ENCODE measurements at regions not wholly inside any gene's neighbourhood (a gene's known extent, or its start where the extent isn't known, plus 50 kb on each side); places are given as distances from the start of the nearest gene placed in this dataset.
"Not testable (repeated sequence)": the region's sequence is repeated elsewhere in the genome, so short reads cannot be mapped to it uniquely, and the experiment has no call there.

- Histone ChIP-seq H3K4me1 (ENCODE audit: control insufficient read depth in 1 of 2, insufficient read depth in 2 of 2, low read length in 2 of 2) (no peaks in the 10 kb centered on the region), H3K27me3 (ENCODE audit: low read depth, low read length) (no peaks in the 10 kb centered on the region), H3K4me3 (ENCODE audit: low read depth in 1 of 2, low read length in 2 of 2) (no peak overlapping the region), H3K36me3 (ENCODE audit: control insufficient read depth in 1 of 2, insufficient read depth in 2 of 2, low read length in 2 of 2) (no peaks in the 10 kb centered on the region), H3K27ac (ENCODE audit: low read length) (no peak overlapping the region), H3K9me3 (ENCODE audit: control insufficient read depth in 1 of 2, low read length in 2 of 2) (no peaks in the 10 kb centered on the region)
Measured at GRCh38 chr11:80930038-80930437, 1489.2 kb upstream of the TENM4 start.

- Histone ChIP-seq H3K4me1 (ENCODE audit: control insufficient read depth in 1 of 2, insufficient read depth in 2 of 2, low read length in 2 of 2) (no peaks in the 10 kb centered on the region), H3K9me3 (ENCODE audit: control insufficient read depth in 1 of 2, low read length in 2 of 2) (no peaks in the 10 kb centered on the region), H3K27ac (ENCODE audit: low read length) (no peak overlapping the region), H3K4me3 (ENCODE audit: low read depth in 1 of 2, low read length in 2 of 2) (no peak overlapping the region), H3K36me3 (ENCODE audit: control insufficient read depth in 1 of 2, insufficient read depth in 2 of 2, low read length in 2 of 2) (no peaks in the 10 kb centered on the region), H3K27me3 (ENCODE audit: low read depth, low read length) (no peaks in the 10 kb centered on the region)
Measured at GRCh38 chr11:80929031-80929805, 1488.4 kb upstream of the TENM4 start.

- Histone ChIP-seq H3K9me3 (ENCODE audit: control insufficient read depth in 1 of 2, low read length in 2 of 2) (no peaks in the 10 kb centered on the region), H3K4me3 (ENCODE audit: low read depth in 1 of 2, low read length in 2 of 2) (no peak overlapping the region), H3K4me1 (ENCODE audit: control insufficient read depth in 1 of 2, insufficient read depth in 2 of 2, low read length in 2 of 2) (no peaks in the 10 kb centered on the region), H3K27me3 (ENCODE audit: low read depth, low read length) (no peaks in the 10 kb centered on the region), H3K27ac (ENCODE audit: low read length) (no peak overlapping the region), H3K36me3 (ENCODE audit: control insufficient read depth in 1 of 2, insufficient read depth in 2 of 2, low read length in 2 of 2) (no peaks in the 10 kb centered on the region)
Measured at GRCh38 chr11:80925321-80925720, 1484.5 kb upstream of the TENM4 start.

- H3K4me1 ChIP-seq (ENCODE audit: control insufficient read depth in 1 of 2, insufficient read depth in 2 of 2, low read length in 2 of 2); H3K36me3 ChIP-seq (ENCODE audit: control insufficient read depth in 1 of 2, insufficient read depth in 2 of 2, low read length in 2 of 2); H3K9me3 ChIP-seq (ENCODE audit: control insufficient read depth in 1 of 2, low read length in 2 of 2); H3K27me3 ChIP-seq (ENCODE audit: low read depth, low read length); H3K27ac ChIP-seq (ENCODE audit: low read length); H3K4me3 ChIP-seq (ENCODE audit: low read depth in 1 of 2, low read length in 2 of 2): not testable (repeated sequence)
Measured at GRCh38 chr11:80921310-80921709, 1480.5 kb upstream of the TENM4 start.

GRCh38 chr11:80916173-80916798, 1475.5 kb upstream of the TENM4 start:
- no peak overlapping the region for H3K27ac ChIP-seq (ENCODE audit: low read length)
- no peaks in the 10 kb centered on the region for H3K27me3 ChIP-seq (ENCODE audit: low read depth, low read length)
- H3K4me1 ChIP-seq (ENCODE audit: control insufficient read depth in 1 of 2, insufficient read depth in 2 of 2, low read length in 2 of 2): no peaks in the 10 kb centered on the region
- H3K9me3 ChIP-seq (ENCODE audit: control insufficient read depth in 1 of 2, low read length in 2 of 2): no peaks in the 10 kb centered on the region
- no peaks in the 10 kb centered on the region for H3K36me3 ChIP-seq (ENCODE audit: control insufficient read depth in 1 of 2, insufficient read depth in 2 of 2, low read length in 2 of 2)
- H3K4me3 ChIP-seq (ENCODE audit: low read depth in 1 of 2, low read length in 2 of 2): no peak overlapping the region

- Histone ChIP-seq H3K36me3 (ENCODE audit: control insufficient read depth in 1 of 2, insufficient read depth in 2 of 2, low read length in 2 of 2) (no peaks in the 10 kb centered on the region), H3K27me3 (ENCODE audit: low read depth, low read length) (no peaks in the 10 kb centered on the region), H3K27ac (ENCODE audit: low read length) (no peak overlapping the region), H3K9me3 (ENCODE audit: control insufficient read depth in 1 of 2, low read length in 2 of 2) (no peaks in the 10 kb centered on the region), H3K4me3 (ENCODE audit: low read depth in 1 of 2, low read length in 2 of 2) (no peak overlapping the region), H3K4me1 (ENCODE audit: control insufficient read depth in 1 of 2, insufficient read depth in 2 of 2, low read length in 2 of 2) (no peaks in the 10 kb centered on the region)
Measured at GRCh38 chr11:80914311-80914710, 1473.5 kb upstream of the TENM4 start.

- H3K4me1 ChIP-seq (ENCODE audit: control insufficient read depth in 1 of 2, insufficient read depth in 2 of 2, low read length in 2 of 2): no peaks in the 10 kb centered on the region
- no peak overlapping the region for H3K4me3 ChIP-seq (ENCODE audit: low read depth in 1 of 2, low read length in 2 of 2)
- no peaks in the 10 kb centered on the region for H3K27me3 ChIP-seq (ENCODE audit: low read depth, low read length)
- no peaks in the 10 kb centered on the region for H3K9me3 ChIP-seq (ENCODE audit: control insufficient read depth in 1 of 2, low read length in 2 of 2)
- no peak overlapping the region for H3K27ac ChIP-seq (ENCODE audit: low read length)
- no peaks in the 10 kb centered on the region for H3K36me3 ChIP-seq (ENCODE audit: control insufficient read depth in 1 of 2, insufficient read depth in 2 of 2, low read length in 2 of 2)
Measured at GRCh38 chr11:80911666-80912065, 1470.8 kb upstream of the TENM4 start.

- no peaks in the 10 kb centered on the region for H3K36me3 ChIP-seq (ENCODE audit: control insufficient read depth in 1 of 2, insufficient read depth in 2 of 2, low read length in 2 of 2)
- H3K4me1 ChIP-seq (ENCODE audit: control insufficient read depth in 1 of 2, insufficient read depth in 2 of 2, low read length in 2 of 2): no peaks in the 10 kb centered on the region
- H3K4me3 ChIP-seq (ENCODE audit: low read depth in 1 of 2, low read length in 2 of 2): no peak overlapping the region
- H3K27me3 ChIP-seq (ENCODE audit: low read depth, low read length): no peaks in the 10 kb centered on the region
- H3K27ac ChIP-seq (ENCODE audit: low read length): no peak overlapping the region
- H3K9me3 ChIP-seq (ENCODE audit: control insufficient read depth in 1 of 2, low read length in 2 of 2): peaks cover 0 to 3% of the 10 kb centered on the region in 2 donors
Measured at GRCh38 chr11:80900265-80900664, 1459.4 kb upstream of the TENM4 start.

- H3K36me3 ChIP-seq (ENCODE audit: control insufficient read depth in 1 of 2, insufficient read depth in 2 of 2, low read length in 2 of 2): no peaks in the 10 kb centered on the region
- H3K4me1 ChIP-seq (ENCODE audit: control insufficient read depth in 1 of 2, insufficient read depth in 2 of 2, low read length in 2 of 2): no peaks in the 10 kb centered on the region
- H3K4me3 ChIP-seq (ENCODE audit: low read depth in 1 of 2, low read length in 2 of 2): no peak overlapping the region
- H3K27me3 ChIP-seq (ENCODE audit: low read depth, low read length): no peaks in the 10 kb centered on the region
- H3K27ac ChIP-seq (ENCODE audit: low read length): no peak overlapping the region
- peaks cover 0 to 3% of the 10 kb centered on the region in 2 donors for H3K9me3 ChIP-seq (ENCODE audit: control insufficient read depth in 1 of 2, low read length in 2 of 2)
Measured at GRCh38 chr11:80899381-80899780, 1458.6 kb upstream of the TENM4 start.

- Histone ChIP-seq H3K4me1 (ENCODE audit: control insufficient read depth in 1 of 2, insufficient read depth in 2 of 2, low read length in 2 of 2) (no peaks in the 10 kb centered on the region), H3K9me3 (ENCODE audit: control insufficient read depth in 1 of 2, low read length in 2 of 2) (peaks cover 0 to 3% of the 10 kb centered on the region in 2 donors), H3K27ac (ENCODE audit: low read length) (no peak overlapping the region), H3K36me3 (ENCODE audit: control insufficient read depth in 1 of 2, insufficient read depth in 2 of 2, low read length in 2 of 2) (no peaks in the 10 kb centered on the region), H3K4me3 (ENCODE audit: low read depth in 1 of 2, low read length in 2 of 2) (no peak overlapping the region), H3K27me3 (ENCODE audit: low read depth, low read length) (no peaks in the 10 kb centered on the region)
Measured at GRCh38 chr11:80898910-80899309, 1458.1 kb upstream of the TENM4 start.

- no peaks in the 10 kb centered on the region for H3K36me3 ChIP-seq (ENCODE audit: control insufficient read depth in 1 of 2, insufficient read depth in 2 of 2, low read length in 2 of 2)
- H3K27me3 ChIP-seq (ENCODE audit: low read depth, low read length): no peaks in the 10 kb centered on the region
- no peaks in the 10 kb centered on the region for H3K4me1 ChIP-seq (ENCODE audit: control insufficient read depth in 1 of 2, insufficient read depth in 2 of 2, low read length in 2 of 2)
- H3K27ac ChIP-seq (ENCODE audit: low read length): no peak overlapping the region
- H3K4me3 ChIP-seq (ENCODE audit: low read depth in 1 of 2, low read length in 2 of 2): no peak overlapping the region
- H3K9me3 ChIP-seq (ENCODE audit: control insufficient read depth in 1 of 2, low read length in 2 of 2): no peaks in the 10 kb centered on the region
Measured at GRCh38 chr11:80886684-80887083, 1445.9 kb upstream of the TENM4 start.

Measured in muscle layer of duodenum (tissue), 2 donors.